Naive thymus-derived CD4-positive, alpha-beta T cell (primary cell): ENCODE measurements at regions not wholly inside any gene's neighbourhood (a gene's known extent, or its start where the extent isn't known, plus 50 kb on each side); places are given as distances from the start of the nearest gene placed in this dataset.

Experiments
- ATAC-seq: fragments of 150-1000 bp; cut with Tn5 transposase; 2 replicates; pipeline ENCODE4 v1.10.0; 2021; ENCODE audit warnings: mild to moderate bottlenecking, moderate library complexity
- CTCF ChIA-PET: fragments of 350-600 bp; sonication (Branson Sonifier 250); formaldehyde crosslinking; loops from one replicate; lab custom pipeline; 2021; ENCODE audit warnings: antibody characterized with exemption; lab: Charles Lee
- POLR2A ChIA-PET: fragments of 350-600 bp; sonication (Branson Sonifier 250); formaldehyde crosslinking; loops from one replicate; lab custom pipeline; 2021; ENCODE audit warnings: antibody characterized with exemption, inconsistent platforms; lab: Charles Lee
- DNase-seq, 9 donors: peaks; one replicate each; pipeline versions ENCODE4 v3.0.0 to v3.0.0-alpha.2; 2020 to 2022; ENCODE audit warnings: mixed read lengths in 1 of 9
- H3K27ac ChIP-seq: one replicate; pipeline ENCODE4 v1.7.0; 2013; ENCODE audit warnings: mild to moderate bottlenecking, low read depth, low read length, moderate library complexity
- H3K27me3 ChIP-seq, 2 donors: one replicate each; pipeline ENCODE4 v1.7.0; 2013; ENCODE audit warnings: low read length in 2 of 2, mild to moderate bottlenecking in 2 of 2, moderate library complexity in 2 of 2; ENCODE audit not compliant: control insufficient read depth in 2 of 2, insufficient read depth in 2 of 2
- H3K36me3 ChIP-seq, 3 experiments: 1 replicate in 2 of 3; 2 replicates in 1 of 3; pipeline ENCODE4 v1.7.0; 2013; ENCODE audit warnings: low read length in 3 of 3, mild to moderate bottlenecking in 3 of 3, moderate library complexity in 1 of 3; ENCODE audit not compliant: insufficient read depth in 3 of 3, control insufficient read depth in 2 of 3
- H3K4me1 ChIP-seq, 2 donors: one replicate each; pipeline ENCODE4 v1.7.0; 2013; ENCODE audit warnings: low read length in 2 of 2, mild to moderate bottlenecking in 2 of 2, moderate library complexity in 1 of 2; ENCODE audit not compliant: control insufficient read depth in 2 of 2, insufficient read depth in 2 of 2
- H3K4me3 ChIP-seq: 2 replicates; pipeline ENCODE4 v1.7.0; 2013; ENCODE audit warnings: mild to moderate bottlenecking, low read length
- H3K9me3 ChIP-seq, 3 experiments: 1 replicate in 2 of 3; 2 replicates in 1 of 3; pipeline ENCODE4 v1.7.0; 2013; ENCODE audit warnings: low read length in 3 of 3; ENCODE audit not compliant: control insufficient read depth in 2 of 3
- H3K27ac Mint-ChIP-seq, 9 donors: one replicate each; pipeline ENCODE4 v1.8.0; 2020 to 2022; ENCODE audit warnings: mixed read lengths in 9 of 9, mild to moderate bottlenecking in 8 of 9, moderate library complexity in 5 of 9, inconsistent platforms in 2 of 9
- H3K27me3 Mint-ChIP-seq, 5 donors: one replicate each; pipeline ENCODE4 v1.8.0; 2021 to 2022; ENCODE audit warnings: mixed read lengths in 5 of 5, mild to moderate bottlenecking in 1 of 5
- H3K36me3 Mint-ChIP-seq, 5 donors: one replicate each; pipeline ENCODE4 v1.8.0; 2020 to 2022; ENCODE audit warnings: mixed read lengths in 5 of 5, mild to moderate bottlenecking in 3 of 5, inconsistent platforms in 1 of 5
- H3K4me1 Mint-ChIP-seq, 7 donors: one replicate each; pipeline ENCODE4 v1.8.0; 2020 to 2022; ENCODE audit warnings: mixed read lengths in 7 of 7, mild to moderate bottlenecking in 3 of 7, inconsistent platforms in 1 of 7
- H3K4me3 Mint-ChIP-seq, 10 donors: one replicate each; pipeline ENCODE4 v1.8.0; 2020 to 2022; ENCODE audit warnings: mild to moderate bottlenecking in 10 of 10, mixed read lengths in 10 of 10, moderate library complexity in 6 of 10, inconsistent platforms in 2 of 10
- H3K9me3 Mint-ChIP-seq, 11 donors: one replicate each; pipeline ENCODE4 v1.8.0; 2020 to 2022; ENCODE audit warnings: mixed read lengths in 11 of 11, mild to moderate bottlenecking in 4 of 11, inconsistent platforms in 1 of 11, moderate library complexity in 1 of 11
- intact Hi-C, 2 donors: fragments of 100-400 bp; cut with micrococcal nuclease; formaldehyde crosslinking; loops; one replicate each; pipeline ENCODE4 v1.15.1; 2023

- no peaks in the 10 kb centered on the region for H3K4me1 ChIP-seq
- no peak for ATAC-seq
- peaks cover 0 to 3% (median 0%) of the 10 kb centered on the region in 11 donors for H3K9me3 Mint-ChIP-seq
- H3K27ac Mint-ChIP-seq: no peak overlapping the region
- H3K9me3 ChIP-seq: no peaks in the 10 kb centered on the region
- H3K4me1 Mint-ChIP-seq: peaks cover 0 to 7% (median 0%) of the 10 kb centered on the region in 7 donors
- H3K27me3 ChIP-seq: peaks cover 0 to 4% of the 10 kb centered on the region in 2 donors
- intact Hi-C loops: no loop called here
- peaks cover 0 to 4% (median 0%) of the 10 kb centered on the region in 5 donors for H3K36me3 Mint-ChIP-seq
- H3K27me3 Mint-ChIP-seq: peaks cover 0 to 5% (median 4%) of the 10 kb centered on the region in 5 donors
- no peak for DNase-seq
- H3K36me3 ChIP-seq: no peaks in the 10 kb centered on the region
- H3K4me3 ChIP-seq: no peak overlapping the region
- CTCF ChIA-PET: no interaction called here
- no peak overlapping the region for H3K4me3 Mint-ChIP-seq
- POLR2A ChIA-PET: interaction anchor here (1.7 kb wide), 1 partner anchor 9 kb away, joined by 5 read pairs; no protein-coding TSS in a partner anchor
- no peak overlapping the region for H3K27ac ChIP-seq
Observed at GRCh38 chr20:52459150-52459549, 267.6 kb upstream of the ZFP64 start.

GRCh38 chr20:52457826-52458225 is 266.2 kb upstream of the ZFP64 start:
- peaks cover 0 to 4% (median 0%) of the 10 kb centered on the region in 5 donors for H3K36me3 Mint-ChIP-seq
- intact Hi-C loops: no loop called here

GRCh38 chr20:52454660-52455059 is 263.1 kb upstream of the ZFP64 start:
- peaks cover 0 to 3% (median 0%) of the 10 kb centered on the region in 11 donors for H3K9me3 Mint-ChIP-seq
- Histone ChIP-seq H3K27ac (no peak overlapping the region), H3K9me3 (no peaks in the 10 kb centered on the region), H3K36me3 (no peaks in the 10 kb centered on the region), H3K27me3 (peaks cover 0 to 4% of the 10 kb centered on the region in 2 donors), H3K4me1 (no peaks in the 10 kb centered on the region), H3K4me3 (no peak overlapping the region)
- H3K27ac Mint-ChIP-seq: no peak overlapping the region
- no peak for ATAC-seq
- peaks cover 0 to 19% (median 4%) of the 10 kb centered on the region in 7 donors for H3K4me1 Mint-ChIP-seq
- ChIA-PET CTCF (interaction anchor here (1.1 kb wide), 1 partner anchor 55 kb away, joined by 3 read pairs; no protein-coding TSS in a partner anchor), POLR2A (interaction anchor here (0.7 to 0.8 kb wide), 2 partner anchors 8 to 1119 kb away, joined by 3 to 7 read pairs; no protein-coding TSS in a partner anchor)
- no peak overlapping the region for H3K4me3 Mint-ChIP-seq
- no peaks in the 10 kb centered on the region for H3K27me3 Mint-ChIP-seq
- DNase-seq: no peak
- intact Hi-C loops: no loop called here
- H3K36me3 Mint-ChIP-seq: peaks cover 0 to 4% (median 0%) of the 10 kb centered on the region in 5 donors

More at GRCh38 chr20:52457826-52458225, 266.2 kb upstream of the ZFP64 start:
- ChIA-PET POLR2A (interaction anchor here (0.5 kb wide), 1 partner anchor 373 kb away, joined by 3 read pairs; no protein-coding TSS in a partner anchor), CTCF (interaction anchor here (1.0 kb wide), 1 partner anchor 77 kb away, joined by 3 read pairs; no protein-coding TSS in a partner anchor)
- H3K27me3 ChIP-seq: peaks cover 0 to 4% of the 10 kb centered on the region in 2 donors
- H3K9me3 ChIP-seq: no peaks in the 10 kb centered on the region
- DNase-seq (no peak), ATAC-seq (no peak)
- Mint-ChIP-seq H3K27me3 (peaks cover 0 to 5% (median 4%) of the 10 kb centered on the region in 5 donors), H3K9me3 (peaks cover 0 to 3% (median 0%) of the 10 kb centered on the region in 11 donors), H3K4me1 (peaks cover 0 to 13% (median 4%) of the 10 kb centered on the region in 7 donors), H3K27ac (no peak overlapping the region), H3K4me3 (no peak overlapping the region)
- no peaks in the 10 kb centered on the region for H3K4me1 ChIP-seq
- H3K27ac ChIP-seq: no peak overlapping the region
- H3K4me3 ChIP-seq: no peak overlapping the region
- no peaks in the 10 kb centered on the region for H3K36me3 ChIP-seq

- H3K27ac Mint-ChIP-seq: no peak overlapping the region
Observed at GRCh38 chr20:52448513-52449232, 257.1 kb upstream of the ZFP64 start.

GRCh38 chr20:52447225-52447551 is 255.6 kb upstream of the ZFP64 start:
- no peaks in the 10 kb centered on the region for H3K9me3 ChIP-seq
- H3K36me3 Mint-ChIP-seq: no peaks in the 10 kb centered on the region
- no peak for ATAC-seq
- no peak overlapping the region for H3K4me3 Mint-ChIP-seq
- POLR2A ChIA-PET: interaction anchor here (0.7 to 1.3 kb wide), 3 partner anchors 13 to 36 kb away, joined by 3 to 5 read pairs (median 4); no protein-coding TSS in a partner anchor
- H3K4me3 ChIP-seq: no peak overlapping the region
- no peaks in the 10 kb centered on the region for H3K4me1 ChIP-seq
- H3K4me1 Mint-ChIP-seq: peaks cover 0 to 4% (median 3%) of the 10 kb centered on the region in 7 donors
- H3K9me3 Mint-ChIP-seq: no peaks in the 10 kb centered on the region
- CTCF ChIA-PET: no interaction called here
- no peaks in the 10 kb centered on the region for H3K36me3 ChIP-seq
- no peak overlapping the region for H3K27ac ChIP-seq
- intact Hi-C loops: no loop called here
- no peak overlapping the region for H3K27ac Mint-ChIP-seq
- no peaks in the 10 kb centered on the region for H3K27me3 ChIP-seq
- DNase-seq: no peak
- H3K27me3 Mint-ChIP-seq: no peaks in the 10 kb centered on the region

More at GRCh38 chr20:52448513-52449232, 257.1 kb upstream of the ZFP64 start:
- Histone ChIP-seq H3K36me3 (no peaks in the 10 kb centered on the region), H3K27ac (no peak overlapping the region), H3K9me3 (no peaks in the 10 kb centered on the region), H3K4me3 (no peak overlapping the region), H3K27me3 (no peaks in the 10 kb centered on the region), H3K4me1 (no peaks in the 10 kb centered on the region)
- H3K36me3 Mint-ChIP-seq: peaks cover 0 to 4% (median 0%) of the 10 kb centered on the region in 5 donors
- ChIA-PET POLR2A (interaction anchor here (0.6 to 0.7 kb wide), 2 partner anchors 11 to 81 kb away, joined by 3 read pairs; no protein-coding TSS in a partner anchor), CTCF (no interaction called here)
- H3K4me1 Mint-ChIP-seq: peaks cover 0 to 12% (median 6%) of the 10 kb centered on the region in 7 donors
- DNase-seq (no peak), ATAC-seq (no peak)
- intact Hi-C loops: no loop called here
- H3K27me3 Mint-ChIP-seq: no peaks in the 10 kb centered on the region
- H3K4me3 Mint-ChIP-seq: no peak overlapping the region
- no peaks in the 10 kb centered on the region for H3K9me3 Mint-ChIP-seq

- peaks cover 0 to 3% (median 0%) of the 10 kb centered on the region in 5 donors for H3K27me3 Mint-ChIP-seq
- no peaks in the 10 kb centered on the region for H3K36me3 Mint-ChIP-seq
- no peaks in the 10 kb centered on the region for H3K36me3 ChIP-seq
- CTCF ChIA-PET: no interaction called here
- POLR2A ChIA-PET: interaction anchor here (0.7 to 1.3 kb wide), 3 partner anchors 13 to 35 kb away, joined by 3 to 5 read pairs (median 4); no protein-coding TSS in a partner anchor
- intact Hi-C loops: no loop called here
- no peaks in the 10 kb centered on the region for H3K27me3 ChIP-seq
- H3K27ac ChIP-seq: no peak overlapping the region
- no peak for ATAC-seq
- H3K9me3 ChIP-seq: no peaks in the 10 kb centered on the region
- no peak overlapping the region for H3K4me3 Mint-ChIP-seq
- peaks cover 0 to 4% (median 0%) of the 10 kb centered on the region in 7 donors for H3K4me1 Mint-ChIP-seq
- H3K4me1 ChIP-seq: no peaks in the 10 kb centered on the region
- H3K9me3 Mint-ChIP-seq: no peaks in the 10 kb centered on the region
- no peak for DNase-seq
- no peak overlapping the region for H3K4me3 ChIP-seq
- H3K27ac Mint-ChIP-seq: no peak overlapping the region
Observed at GRCh38 chr20:52446421-52447224, 255.0 kb upstream of the ZFP64 start.
